Astrocyte (in vitro differentiated cells and primary cell): ENCODE measurements at regions not wholly inside any gene's neighbourhood (a gene's known extent, or its start where the extent isn't known, plus 50 kb on each side); places are given as distances from the start of the nearest gene placed in this dataset.
A peak's percentile ranks its signal among the peaks of the same experiment; 100 is the strongest.

ENCODE experiments used
- DNase-seq: peaks from one replicate; pipeline ENCODE4 v3.0.0-alpha.2; 2010; ENCODE audit warnings: low read depth
- FAIRE-seq: peaks from 2 replicates; lab custom pipeline; 2011; peaks lifted over from hg19 to GRCh38; lab: Jason Lieb, UNC
- H2AFZ ChIP-seq: 2 replicates; pipeline ENCODE4 v1.6.0; 2012; ENCODE audit warnings: low read depth, low read length, inconsistent platforms
- H3K27ac ChIP-seq: 2 replicates; pipeline ENCODE4 v1.5.1; 2011; ENCODE audit warnings: low read depth, low read length, inconsistent platforms
- H3K27me3 ChIP-seq: 2 replicates; pipeline ENCODE4 v1.6.0; 2011; ENCODE audit warnings: low read length, inconsistent platforms; ENCODE audit not compliant: insufficient read depth
- H3K36me3 ChIP-seq: 2 replicates; pipeline ENCODE4 v1.5.1; 2011; ENCODE audit warnings: low read length, inconsistent platforms; ENCODE audit not compliant: insufficient read depth
- H3K4me1 ChIP-seq: 2 replicates; pipeline ENCODE4 v1.5.1; 2011; ENCODE audit warnings: low read length, inconsistent platforms; ENCODE audit not compliant: insufficient read depth
- H3K4me2 ChIP-seq: 2 replicates; pipeline ENCODE4 v1.6.0; 2012; ENCODE audit warnings: low read length, inconsistent platforms
- H3K4me3 ChIP-seq: 2 replicates; pipeline ENCODE4 v1.5.1; 2011; ENCODE audit warnings: low read depth, mild to moderate bottlenecking, low read length, inconsistent platforms; ENCODE audit not compliant: insufficient read depth
- H3K79me2 ChIP-seq: 2 replicates; pipeline ENCODE4 v1.6.0; 2012; ENCODE audit warnings: mild to moderate bottlenecking, low read length, inconsistent platforms; ENCODE audit not compliant: insufficient read depth
- H3K9ac ChIP-seq: 2 replicates; pipeline ENCODE4 v1.6.0; 2012; ENCODE audit warnings: mild to moderate bottlenecking, low read length, inconsistent platforms
- H3K9me3 ChIP-seq: 2 replicates; pipeline ENCODE4 v1.5.1; 2012; ENCODE audit warnings: low read depth, mild to moderate bottlenecking, low read length, inconsistent platforms; ENCODE audit not compliant: insufficient read depth
- H4K20me1 ChIP-seq: 2 replicates; pipeline ENCODE4 v1.6.0; 2012; ENCODE audit warnings: low read length, inconsistent platforms; ENCODE audit not compliant: insufficient read depth
- H3K27ac Mint-ChIP-seq: one replicate; pipeline ENCODE4 v1.8.0; 2021; ENCODE audit warnings: mild to moderate bottlenecking, mixed read lengths; ENCODE audit not compliant: unreplicated experiment
- H3K27me3 Mint-ChIP-seq: one replicate; pipeline ENCODE4 v1.8.0; 2021; ENCODE audit warnings: low read depth, mixed read lengths; ENCODE audit not compliant: unreplicated experiment
- H3K36me3 Mint-ChIP-seq: one replicate; pipeline ENCODE4 v1.8.0; 2021; ENCODE audit warnings: low read depth, mixed read lengths; ENCODE audit not compliant: unreplicated experiment
- H3K4me1 Mint-ChIP-seq: one replicate; pipeline ENCODE4 v1.8.0; 2021; ENCODE audit warnings: low read depth, mixed read lengths; ENCODE audit not compliant: unreplicated experiment
- H3K4me3 Mint-ChIP-seq: one replicate; pipeline ENCODE4 v1.8.0; 2021; ENCODE audit warnings: mild to moderate bottlenecking, moderate library complexity, mixed read lengths; ENCODE audit not compliant: unreplicated experiment
- H3K9me3 Mint-ChIP-seq: one replicate; pipeline ENCODE4 v1.8.0; 2021; ENCODE audit warnings: mild to moderate bottlenecking, mixed read lengths; ENCODE audit not compliant: unreplicated experiment
- EZH2 ChIP-seq: IDR thresholded peaks from 2 replicates; pipeline ENCODE4 v1.6.1; 2012; ENCODE audit warnings: mild to moderate bottlenecking, low read length, inconsistent platforms; ENCODE audit not compliant: insufficient read depth
- TF ChIP-seq, protein P1 (sequence below): IDR thresholded peaks from 2 replicates; pipeline ENCODE4 v1.5.1; 2011; ENCODE audit warnings: low read depth, mild to moderate bottlenecking, inconsistent platforms, low read length, moderate library complexity; ENCODE audit not compliant: insufficient read depth

DNA sequence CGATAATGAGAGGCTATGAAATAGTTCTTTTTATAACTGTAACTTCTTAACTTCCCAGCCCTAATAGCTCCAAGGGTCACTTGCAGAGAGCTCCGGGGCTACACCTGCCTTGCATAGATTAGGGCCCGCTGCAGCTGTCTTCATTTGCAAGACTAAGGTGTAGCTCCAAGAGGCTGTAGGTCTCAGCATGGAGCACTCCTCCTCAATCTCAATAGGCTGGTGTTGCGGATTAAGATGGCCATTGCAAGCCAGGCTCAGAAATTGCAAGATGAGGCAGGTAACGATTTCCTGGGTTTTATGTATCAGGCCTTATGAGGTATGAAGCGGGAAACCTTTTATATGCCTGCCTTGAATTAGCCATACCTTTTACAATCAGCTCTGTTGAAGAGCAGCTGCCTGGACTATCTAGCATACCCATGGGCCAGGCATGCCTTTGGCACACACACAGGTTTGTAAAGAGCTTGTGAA is 185.7 kb downstream of the TM9SF2 start:
- Mint-ChIP-seq H3K36me3 (no peaks in the 10 kb centered on the region), H3K27me3 (no peaks in the 10 kb centered on the region), H3K4me3 (no peak overlapping the region), H3K4me1 (peaks cover 42% of the 10 kb centered on the region), H3K27ac (peak overlapping the region; percentile 92), H3K9me3 (no peaks in the 10 kb centered on the region)
- TF ChIP-seq, protein P1, sequence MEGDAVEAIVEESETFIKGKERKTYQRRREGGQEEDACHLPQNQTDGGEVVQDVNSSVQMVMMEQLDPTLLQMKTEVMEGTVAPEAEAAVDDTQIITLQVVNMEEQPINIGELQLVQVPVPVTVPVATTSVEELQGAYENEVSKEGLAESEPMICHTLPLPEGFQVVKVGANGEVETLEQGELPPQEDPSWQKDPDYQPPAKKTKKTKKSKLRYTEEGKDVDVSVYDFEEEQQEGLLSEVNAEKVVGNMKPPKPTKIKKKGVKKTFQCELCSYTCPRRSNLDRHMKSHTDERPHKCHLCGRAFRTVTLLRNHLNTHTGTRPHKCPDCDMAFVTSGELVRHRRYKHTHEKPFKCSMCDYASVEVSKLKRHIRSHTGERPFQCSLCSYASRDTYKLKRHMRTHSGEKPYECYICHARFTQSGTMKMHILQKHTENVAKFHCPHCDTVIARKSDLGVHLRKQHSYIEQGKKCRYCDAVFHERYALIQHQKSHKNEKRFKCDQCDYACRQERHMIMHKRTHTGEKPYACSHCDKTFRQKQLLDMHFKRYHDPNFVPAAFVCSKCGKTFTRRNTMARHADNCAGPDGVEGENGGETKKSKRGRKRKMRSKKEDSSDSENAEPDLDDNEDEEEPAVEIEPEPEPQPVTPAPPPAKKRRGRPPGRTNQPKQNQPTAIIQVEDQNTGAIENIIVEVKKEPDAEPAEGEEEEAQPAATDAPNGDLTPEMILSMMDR = no peak
- TF ChIP-seq EZH2 = no peak
- DNase-seq = no peak
- H3K36me3 ChIP-seq = no peaks in the 10 kb centered on the region
- H3K27ac ChIP-seq = no peak overlapping the region
- no peak overlapping the region for H2AFZ ChIP-seq
- H3K4me1 ChIP-seq = peaks cover 32% of the 10 kb centered on the region
- no peaks in the 10 kb centered on the region for H3K79me2 ChIP-seq
- no peaks in the 10 kb centered on the region for H3K9me3 ChIP-seq
- H3K9ac ChIP-seq = no peak overlapping the region
- H3K4me2 ChIP-seq = peak overlapping the region; percentile 22
- no peak overlapping the region for H3K4me3 ChIP-seq
- peaks cover 10% of the 10 kb centered on the region for H3K27me3 ChIP-seq
- FAIRE-seq = no peak
- H4K20me1 ChIP-seq = no peaks in the 10 kb centered on the region

DNA sequence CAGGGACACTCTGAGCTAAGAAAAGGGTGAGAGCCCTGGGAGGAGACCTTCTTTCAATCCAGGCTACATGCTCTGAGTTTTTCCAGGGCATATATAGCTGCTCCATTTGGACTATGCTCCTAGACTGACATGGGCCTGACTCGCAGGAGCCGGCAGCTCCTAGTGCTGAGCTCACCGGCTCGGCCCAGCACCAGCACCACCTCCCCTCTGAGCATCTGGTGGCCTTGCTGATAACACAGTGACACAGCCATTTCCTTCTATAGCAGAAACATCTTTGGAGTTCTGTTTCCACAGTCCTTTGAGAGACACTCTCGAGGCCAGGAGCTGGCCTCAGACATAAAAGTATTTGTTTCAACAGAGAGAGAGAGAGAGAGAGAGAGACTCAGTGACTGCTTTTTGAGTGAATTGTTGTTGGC is 184.9 kb downstream of the TM9SF2 start:
- H2AFZ ChIP-seq = peak overlapping the region; percentile 43
- Mint-ChIP-seq H3K27ac (peak overlapping the region; percentile 92), H3K27me3 (no peaks in the 10 kb centered on the region), H3K36me3 (no peaks in the 10 kb centered on the region), H3K4me1 (peaks cover 42% of the 10 kb centered on the region), H3K9me3 (no peaks in the 10 kb centered on the region), H3K4me3 (no peak overlapping the region)
- H3K4me3 ChIP-seq = no peak overlapping the region
- H3K79me2 ChIP-seq = no peaks in the 10 kb centered on the region
- H3K4me1 ChIP-seq = peaks cover 32% of the 10 kb centered on the region
- no peak overlapping the region for H3K27ac ChIP-seq
- no peak for TF ChIP-seq EZH2
- TF ChIP-seq, protein P1 = no peak
- DNase-seq (peak; percentile 20), FAIRE-seq (no peak)
- H3K36me3 ChIP-seq = no peaks in the 10 kb centered on the region
- peaks cover 5% of the 10 kb centered on the region for H3K27me3 ChIP-seq
- H3K9ac ChIP-seq = no peak overlapping the region
- no peaks in the 10 kb centered on the region for H3K9me3 ChIP-seq
- no peaks in the 10 kb centered on the region for H4K20me1 ChIP-seq
- H3K4me2 ChIP-seq = peak overlapping the region; percentile 41

DNA sequence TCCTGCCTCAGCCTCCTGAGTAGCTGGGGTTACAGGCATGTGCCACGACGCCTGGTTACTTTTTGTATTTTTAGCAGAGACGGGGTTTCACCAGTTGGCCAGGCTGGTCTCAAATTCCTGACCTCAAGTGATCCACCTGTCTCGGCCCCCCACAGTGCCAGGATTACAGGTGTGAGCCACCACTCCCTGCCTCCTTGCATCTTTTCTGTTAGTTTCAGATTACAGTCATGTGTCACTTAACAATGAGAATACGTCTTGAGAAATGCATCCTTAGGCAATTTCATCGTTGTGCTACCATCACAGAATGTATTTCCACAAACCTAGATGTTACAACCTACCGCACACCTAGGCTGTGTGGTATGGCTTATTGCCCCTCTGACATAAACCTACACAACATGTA is 180.4 kb downstream of the TM9SF2 start:
- TF ChIP-seq EZH2 = no peak
- TF ChIP-seq, protein P1 = no peak
- H3K27ac Mint-ChIP-seq = no peak overlapping the region
- Histone ChIP-seq H3K9ac (no peak overlapping the region), H3K4me2 (no peak overlapping the region), H3K27ac (no peak overlapping the region), H3K9me3 (no peaks in the 10 kb centered on the region), H3K4me1 (peaks cover 10% of the 10 kb centered on the region), H3K79me2 (no peaks in the 10 kb centered on the region), H4K20me1 (no peaks in the 10 kb centered on the region), H3K4me3 (no peak overlapping the region), H3K36me3 (no peaks in the 10 kb centered on the region), H2AFZ (no peak overlapping the region), H3K27me3 (no peaks in the 10 kb centered on the region)
- H3K27me3 Mint-ChIP-seq = no peaks in the 10 kb centered on the region
- FAIRE-seq (no peak), DNase-seq (no peak)
- no peak overlapping the region for H3K4me3 Mint-ChIP-seq
- H3K36me3 Mint-ChIP-seq = no peaks in the 10 kb centered on the region
- H3K4me1 Mint-ChIP-seq = peaks cover 17% of the 10 kb centered on the region
- no peaks in the 10 kb centered on the region for H3K9me3 Mint-ChIP-seq
